22Rv1 (cell line): ENCODE measurements at regions not wholly inside any gene's neighbourhood (a gene's known extent, or its start where the extent isn't known, plus 50 kb on each side); places are given as distances from the start of the nearest gene placed in this dataset.
A peak's percentile ranks its signal among the peaks of the same experiment; 100 is the strongest.

Experiments used
- H3K27ac ChIP-seq: fragments of 450-650 bp; 2 replicates; pipeline ENCODE4 v1.5.1; 2017
- CTCF ChIP-seq: fragments of 450-650 bp; IDR thresholded peaks from 2 replicates; pipeline ENCODE4 v1.5.1; 2017; ENCODE audit warnings: mild to moderate bottlenecking
- ZFX ChIP-seq: fragments of 450-650 bp; IDR thresholded peaks from 2 replicates; pipeline ENCODE4 v1.6.1; 2017; ENCODE audit warnings: antibody characterized with exemption, borderline replicate concordance

GRCh38 chr2:9770308-9771100 lies 72.8 kb upstream of the TAF1B start:
- TF ChIP-seq ZFX (no peak), CTCF (peak; percentile 86)
- no peak overlapping the region for H3K27ac ChIP-seq

DNA sequence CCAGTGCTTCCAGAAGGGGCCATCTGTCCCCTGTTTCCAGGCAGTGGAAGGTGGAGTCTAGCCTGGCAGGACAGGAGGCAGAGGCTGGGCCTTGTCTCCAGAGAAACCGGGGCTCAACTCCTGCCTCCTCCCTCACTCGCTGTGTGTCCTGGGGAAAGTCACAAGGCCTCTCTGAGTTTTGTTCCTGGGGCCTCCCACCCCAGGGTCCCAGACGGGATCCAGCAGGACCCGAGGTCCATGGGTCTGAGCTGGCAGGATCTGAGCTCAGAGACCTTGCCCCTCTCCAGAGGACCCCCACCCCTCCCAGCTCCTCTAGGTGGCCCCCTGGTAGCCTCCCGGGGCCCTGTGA lies 72.2 kb upstream of the TAF1B start:
- TF ChIP-seq CTCF: no peak
- TF ChIP-seq ZFX: no peak
- no peak overlapping the region for H3K27ac ChIP-seq

- TF ChIP-seq CTCF (no peak), ZFX (no peak)
- H3K27ac ChIP-seq: no peak overlapping the region
Measured at GRCh38 chr2:9771481-9772017, 71.7 kb upstream of the TAF1B start.

DNA sequence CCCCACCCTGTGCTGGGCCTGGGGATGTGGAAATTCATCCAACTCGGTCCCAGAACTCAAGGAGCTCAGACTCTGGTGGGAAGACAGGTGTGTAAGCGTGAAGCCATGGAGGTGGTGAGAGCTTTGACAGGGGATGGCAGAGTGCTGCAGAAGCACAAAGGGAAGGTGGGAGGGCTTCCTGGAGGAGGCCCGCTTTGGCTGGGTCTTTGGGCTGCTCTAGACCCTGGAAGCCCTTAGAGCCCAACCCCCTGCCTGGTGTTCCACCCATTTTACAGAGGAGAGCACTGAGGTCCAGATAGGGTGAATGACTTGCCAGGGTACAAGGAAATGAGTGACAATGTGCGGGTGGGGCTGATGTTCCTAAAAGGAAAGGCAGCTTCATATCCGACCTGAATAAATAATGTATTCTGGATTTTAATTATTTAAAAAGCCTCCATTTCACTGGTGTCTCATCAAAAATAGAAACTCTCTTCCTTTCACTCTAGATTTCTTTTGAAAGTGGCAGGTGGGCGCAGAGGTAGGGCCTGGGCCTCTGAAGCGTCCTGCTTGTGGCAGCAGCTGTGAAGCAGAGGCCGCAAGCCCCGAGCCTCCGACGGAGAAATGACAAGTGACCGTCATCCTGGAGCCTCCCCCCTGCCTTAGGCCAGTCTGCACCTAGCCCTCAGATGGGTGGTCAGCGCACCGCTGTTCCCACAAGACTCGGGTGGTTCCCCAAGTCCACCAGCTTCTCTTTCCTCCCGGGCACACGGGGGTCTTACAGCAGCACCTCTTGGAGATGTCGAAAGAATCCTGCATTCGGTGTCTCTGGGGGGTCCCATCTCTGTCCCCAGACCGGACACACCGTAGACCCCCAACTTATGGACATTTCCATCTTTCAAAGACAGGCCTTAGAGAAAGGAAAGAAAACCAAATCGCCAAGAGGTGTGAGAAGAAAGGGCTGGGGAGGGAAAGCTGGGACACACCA lies 71.0 kb upstream of the TAF1B start:
- TF ChIP-seq ZFX (no peak), CTCF (no peak)
- no peak overlapping the region for H3K27ac ChIP-seq

- no peak overlapping the region for H3K27ac ChIP-seq
- TF ChIP-seq CTCF (no peak), ZFX (no peak)
Measured at GRCh38 chr2:9772999-9773902, 70.0 kb upstream of the TAF1B start.

- no peak overlapping the region for H3K27ac ChIP-seq
- TF ChIP-seq ZFX: no peak
- TF ChIP-seq CTCF: no peak
Measured at GRCh38 chr2:9773903-9774239, 69.4 kb upstream of the TAF1B start.
